NCI-H2029 treated with DMSO at 0.1 percent for 48 hours (cell line): ENCODE measurements at regions not wholly inside any gene's neighbourhood (a gene's known extent, or its start where the extent isn't known, plus 50 kb on each side); places are given as distances from the start of the nearest gene placed in this dataset.

Experiments used
- DNase-seq: peaks from one replicate; lab custom pipeline; 2025; lab: John Stamatoyannopoulos, UW

- DNase-seq = no peak
These were observed 55.9 kb upstream of the MEF2A start for GRCh38 chr15:99509686-99510461.

- no peak for DNase-seq
These were observed 54.3 kb upstream of the MEF2A start for GRCh38 chr15:99511531-99511865.

GRCh38 chr15:99511866-99512661 lies 53.7 kb upstream of the MEF2A start:
- no peak for DNase-seq

- no peak for DNase-seq
These were observed 51.5 kb upstream of the MEF2A start for GRCh38 chr15:99514306-99514705.
